22Rv1 (cell line): ENCODE measurements at regions not wholly inside any gene's neighbourhood (a gene's known extent, or its start where the extent isn't known, plus 50 kb on each side); places are given as distances from the start of the nearest gene placed in this dataset.

ENCODE experiments used
- H3K27ac ChIP-seq: fragments of 450-650 bp; 2 replicates; pipeline ENCODE4 v1.5.1; 2017
- CTCF ChIP-seq: fragments of 450-650 bp; IDR thresholded peaks from 2 replicates; pipeline ENCODE4 v1.5.1; 2017; ENCODE audit warnings: mild to moderate bottlenecking
- ZFX ChIP-seq: fragments of 450-650 bp; IDR thresholded peaks from 2 replicates; pipeline ENCODE4 v1.6.1; 2017; ENCODE audit warnings: antibody characterized with exemption, borderline replicate concordance

- TF ChIP-seq ZFX (no peak), CTCF (no peak)
- no peak overlapping the region for H3K27ac ChIP-seq
Measured at GRCh38 chr1:14451217-14451616, 147.3 kb upstream of the KAZN start.

GRCh38 chr1:14452551-14452950 lies 145.9 kb upstream of the KAZN start:
- no peak overlapping the region for H3K27ac ChIP-seq
- no peak for TF ChIP-seq ZFX
- TF ChIP-seq CTCF, result no peak

- H3K27ac ChIP-seq, result no peak overlapping the region
- TF ChIP-seq CTCF (no peak), ZFX (no peak)
Measured at GRCh38 chr1:14460173-14460572, 138.3 kb upstream of the KAZN start.

GRCh38 chr1:14462851-14463250 lies 135.6 kb upstream of the KAZN start:
- TF ChIP-seq CTCF, result no peak
- TF ChIP-seq ZFX, result no peak
- no peak overlapping the region for H3K27ac ChIP-seq

GRCh38 chr1:14466006-14466405 lies 132.5 kb upstream of the KAZN start:
- H3K27ac ChIP-seq, result no peak overlapping the region
- TF ChIP-seq CTCF (no peak), ZFX (no peak)

- H3K27ac ChIP-seq, result no peak overlapping the region
- no peak for TF ChIP-seq CTCF
- no peak for TF ChIP-seq ZFX
Measured at GRCh38 chr1:14467112-14467511, 131.4 kb upstream of the KAZN start.

- no peak for TF ChIP-seq ZFX
- no peak for TF ChIP-seq CTCF
- H3K27ac ChIP-seq, result no peak overlapping the region
Measured at GRCh38 chr1:14468751-14469150, 129.7 kb upstream of the KAZN start.
